ENCODE measurements at regions not wholly inside any gene's neighbourhood (a gene's known extent, or its start where the extent isn't known, plus 50 kb on each side); places are given as distances from the start of the nearest gene placed in this dataset.
"Not testable (repeated sequence)": the region's sequence is repeated elsewhere in the genome, so short reads cannot be mapped to it uniquely, and the experiment has no call there.

DNA sequence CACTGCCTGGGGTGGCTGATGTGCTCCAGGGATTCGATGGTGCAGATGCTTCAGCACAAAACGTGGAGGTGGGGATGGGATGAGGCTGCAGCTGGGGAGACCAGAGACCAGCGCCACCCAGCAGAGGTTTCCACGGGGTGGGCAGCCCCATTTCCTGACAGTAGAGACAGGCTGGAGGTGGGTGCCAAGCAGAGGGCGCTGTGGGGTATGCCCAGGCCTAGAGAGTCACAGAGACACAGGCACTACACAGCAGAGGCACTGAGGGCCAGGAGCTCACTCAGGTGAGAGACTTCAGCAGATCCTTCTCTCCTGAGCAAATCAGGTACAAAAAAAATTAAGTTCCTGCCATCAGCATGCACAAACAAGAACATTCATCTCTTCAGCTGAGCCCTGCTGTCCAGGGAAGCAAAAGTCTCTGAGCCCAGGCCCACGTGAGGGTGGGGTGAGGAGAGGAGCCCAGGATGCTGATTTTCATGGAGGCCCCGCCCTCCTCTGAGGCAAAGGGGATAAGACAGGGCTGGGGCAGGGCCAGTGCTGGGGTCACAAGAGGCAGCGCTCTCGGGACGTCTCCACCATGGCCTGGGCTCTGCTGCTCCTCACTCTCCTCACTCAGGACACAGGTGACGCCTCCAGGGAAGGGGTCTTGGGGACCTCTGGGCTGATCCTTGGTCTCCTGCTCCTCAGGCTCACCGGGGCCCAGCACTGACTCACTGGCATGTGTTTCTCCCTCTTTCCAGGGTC lies 53.1 kb downstream of the GGTLC2 start:
- Histone ChIP-seq H3K36me3 (ENCODE audit: insufficient read depth, low read length, poor library complexity, severe bottlenecking) (no peaks in the 10 kb centered on the region), H3K4me1 (ENCODE audit: insufficient read depth, low read length, poor library complexity, severe bottlenecking) (no peaks in the 10 kb centered on the region), H3K27me3 (replicated peaks; ENCODE audit: insufficient read depth, low read depth, low read length, poor library complexity) (no peaks in the 10 kb centered on the region), H3K27ac (ENCODE audit: low read depth, low read length, poor library complexity, severe bottlenecking) (no peak overlapping the region), H3K9me3 (ENCODE audit: low read depth, low read length, poor library complexity, severe bottlenecking) (no peaks in the 10 kb centered on the region), H3K4me3 (ENCODE audit: low read depth, low read length, poor library complexity, severe bottlenecking) (no peak overlapping the region)
- intact Hi-C loops (cut with micrococcal nuclease; ENCODE audit: unreplicated experiment) = loop anchor here (10.0 kb wide), 1 partner anchor 243 kb away; no protein-coding TSS in a partner anchor
- POLR2A ChIA-PET (ENCODE audit: low non-redundant PET) = no interaction called here
- BruUV-seq (replicated peaks) = no TSS peak
- no peak for DNase-seq (ENCODE audit: low spot score)
- no peak for TF ChIP-seq EZH2 (IDR thresholded peaks at IDR 0.05; ENCODE audit: borderline replicate concordance, low read depth, low read length, poor library complexity, severe bottlenecking)
- TF ChIP-seq, protein P1, sequence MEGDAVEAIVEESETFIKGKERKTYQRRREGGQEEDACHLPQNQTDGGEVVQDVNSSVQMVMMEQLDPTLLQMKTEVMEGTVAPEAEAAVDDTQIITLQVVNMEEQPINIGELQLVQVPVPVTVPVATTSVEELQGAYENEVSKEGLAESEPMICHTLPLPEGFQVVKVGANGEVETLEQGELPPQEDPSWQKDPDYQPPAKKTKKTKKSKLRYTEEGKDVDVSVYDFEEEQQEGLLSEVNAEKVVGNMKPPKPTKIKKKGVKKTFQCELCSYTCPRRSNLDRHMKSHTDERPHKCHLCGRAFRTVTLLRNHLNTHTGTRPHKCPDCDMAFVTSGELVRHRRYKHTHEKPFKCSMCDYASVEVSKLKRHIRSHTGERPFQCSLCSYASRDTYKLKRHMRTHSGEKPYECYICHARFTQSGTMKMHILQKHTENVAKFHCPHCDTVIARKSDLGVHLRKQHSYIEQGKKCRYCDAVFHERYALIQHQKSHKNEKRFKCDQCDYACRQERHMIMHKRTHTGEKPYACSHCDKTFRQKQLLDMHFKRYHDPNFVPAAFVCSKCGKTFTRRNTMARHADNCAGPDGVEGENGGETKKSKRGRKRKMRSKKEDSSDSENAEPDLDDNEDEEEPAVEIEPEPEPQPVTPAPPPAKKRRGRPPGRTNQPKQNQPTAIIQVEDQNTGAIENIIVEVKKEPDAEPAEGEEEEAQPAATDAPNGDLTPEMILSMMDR (conservative IDR thresholded peaks at IDR 0.05; ENCODE audit: low read depth, low read length) = no peak
- CTCF ChIA-PET = no interaction called here

GRCh38 chr22:22698263-22698750 lies 53.9 kb downstream of the GGTLC2 start:
- ChIA-PET CTCF (no interaction called here), POLR2A (ENCODE audit: low non-redundant PET) (no interaction called here)
- H3K36me3 ChIP-seq (ENCODE audit: insufficient read depth, low read length, poor library complexity, severe bottlenecking) = no peaks in the 10 kb centered on the region
- no peak overlapping the region for H3K27ac ChIP-seq (ENCODE audit: low read depth, low read length, poor library complexity, severe bottlenecking)
- BruUV-seq (replicated peaks) = no TSS peak
- no peaks in the 10 kb centered on the region for H3K27me3 ChIP-seq (replicated peaks; ENCODE audit: insufficient read depth, low read depth, low read length, poor library complexity)
- intact Hi-C loops (cut with micrococcal nuclease; ENCODE audit: unreplicated experiment) = loop anchor here (10.0 kb wide), 1 partner anchor 244 kb away; no protein-coding TSS in a partner anchor
- DNase-seq (ENCODE audit: low spot score) = no peak
- H3K4me1 ChIP-seq (ENCODE audit: insufficient read depth, low read length, poor library complexity, severe bottlenecking) = no peaks in the 10 kb centered on the region
- H3K9me3 ChIP-seq (ENCODE audit: low read depth, low read length, poor library complexity, severe bottlenecking) = no peaks in the 10 kb centered on the region
- TF ChIP-seq, protein P1 (conservative IDR thresholded peaks at IDR 0.05; ENCODE audit: low read depth, low read length) = no peak
- TF ChIP-seq EZH2 (IDR thresholded peaks at IDR 0.05; ENCODE audit: borderline replicate concordance, low read depth, low read length, poor library complexity, severe bottlenecking) = no peak
- no peak overlapping the region for H3K4me3 ChIP-seq (ENCODE audit: low read depth, low read length, poor library complexity, severe bottlenecking)

GRCh38 chr22:22700631-22701030 lies 56.2 kb downstream of the GGTLC2 start:
- DNase-seq (ENCODE audit: low spot score) = no peak
- no peaks in the 10 kb centered on the region for H3K36me3 ChIP-seq (ENCODE audit: insufficient read depth, low read length, poor library complexity, severe bottlenecking)
- no peak overlapping the region for H3K4me3 ChIP-seq (ENCODE audit: low read depth, low read length, poor library complexity, severe bottlenecking)
- no peaks in the 10 kb centered on the region for H3K9me3 ChIP-seq (ENCODE audit: low read depth, low read length, poor library complexity, severe bottlenecking)
- H3K27me3 ChIP-seq (replicated peaks; ENCODE audit: insufficient read depth, low read depth, low read length, poor library complexity) = no peaks in the 10 kb centered on the region
- intact Hi-C loops (cut with micrococcal nuclease; ENCODE audit: unreplicated experiment) = no loop called here
- TF ChIP-seq, protein P1 (conservative IDR thresholded peaks at IDR 0.05; ENCODE audit: low read depth, low read length) = no peak
- no peak for TF ChIP-seq EZH2 (IDR thresholded peaks at IDR 0.05; ENCODE audit: borderline replicate concordance, low read depth, low read length, poor library complexity, severe bottlenecking)
- no TSS peak for BruUV-seq (replicated peaks)
- ChIA-PET POLR2A (ENCODE audit: low non-redundant PET) (no interaction called here), CTCF (no interaction called here)
- H3K27ac ChIP-seq (ENCODE audit: low read depth, low read length, poor library complexity, severe bottlenecking) = no peak overlapping the region
- H3K4me1 ChIP-seq (ENCODE audit: insufficient read depth, low read length, poor library complexity, severe bottlenecking) = no peaks in the 10 kb centered on the region

- POLR2A ChIA-PET (ENCODE audit: low non-redundant PET); H3K36me3 ChIP-seq (ENCODE audit: insufficient read depth, low read length, poor library complexity, severe bottlenecking); DNase-seq (ENCODE audit: low spot score); intact Hi-C loops (cut with micrococcal nuclease; ENCODE audit: unreplicated experiment); H3K27ac ChIP-seq (ENCODE audit: low read depth, low read length, poor library complexity, severe bottlenecking); H3K4me1 ChIP-seq (ENCODE audit: insufficient read depth, low read length, poor library complexity, severe bottlenecking); H3K4me3 ChIP-seq (ENCODE audit: low read depth, low read length, poor library complexity, severe bottlenecking); CTCF ChIA-PET; H3K27me3 ChIP-seq (replicated peaks; ENCODE audit: insufficient read depth, low read depth, low read length, poor library complexity); H3K9me3 ChIP-seq (ENCODE audit: low read depth, low read length, poor library complexity, severe bottlenecking); BruUV-seq (replicated peaks): not testable (repeated sequence)
These were observed 57.1 kb downstream of the GGTLC2 start for GRCh38 chr22:22701557-22701956.

Measured in A673 (cell line).